ENCODE measurements at regions not wholly inside any gene's neighbourhood (a gene's known extent, or its start where the extent isn't known, plus 50 kb on each side); places are given as distances from the start of the nearest gene placed in this dataset.

DNA sequence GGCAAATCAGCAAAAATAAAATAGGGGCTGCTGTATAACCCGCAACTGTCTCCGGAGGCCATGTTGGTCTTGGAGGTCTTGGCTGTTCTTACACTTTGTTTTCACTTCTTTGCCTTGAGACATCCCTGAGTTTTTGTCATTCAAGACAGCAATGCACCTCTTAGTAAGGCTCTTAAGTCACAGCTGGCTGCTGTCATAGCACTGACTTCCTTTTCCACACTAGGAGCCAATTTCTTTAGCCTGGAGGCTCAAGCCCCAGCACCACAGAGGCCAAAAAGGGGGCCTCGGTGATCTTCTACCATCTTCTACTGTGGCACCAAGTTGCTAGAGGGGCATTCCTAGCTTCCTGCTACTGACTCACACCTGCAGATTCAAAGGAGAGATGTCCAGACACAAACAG, 536.3 kb downstream of the CDH26 start:
- Mint-ChIP-seq H3K36me3 (ENCODE audit: low read depth) (no peaks in the 10 kb centered on the region), H3K9me3 (ENCODE audit: low read depth) (no peaks in the 10 kb centered on the region), H3K4me3 (ENCODE audit: unreplicated experiment) (no peak overlapping the region), H3K27me3 (ENCODE audit: low read depth) (peaks cover 9% of the 10 kb centered on the region), H3K4me1 (ENCODE audit: low read depth) (no peaks in the 10 kb centered on the region), H3K27ac (ENCODE audit: unreplicated experiment) (no peak overlapping the region)
- no peak for DNase-seq (ENCODE audit: low spot score)
- TF ChIP-seq, protein P1, sequence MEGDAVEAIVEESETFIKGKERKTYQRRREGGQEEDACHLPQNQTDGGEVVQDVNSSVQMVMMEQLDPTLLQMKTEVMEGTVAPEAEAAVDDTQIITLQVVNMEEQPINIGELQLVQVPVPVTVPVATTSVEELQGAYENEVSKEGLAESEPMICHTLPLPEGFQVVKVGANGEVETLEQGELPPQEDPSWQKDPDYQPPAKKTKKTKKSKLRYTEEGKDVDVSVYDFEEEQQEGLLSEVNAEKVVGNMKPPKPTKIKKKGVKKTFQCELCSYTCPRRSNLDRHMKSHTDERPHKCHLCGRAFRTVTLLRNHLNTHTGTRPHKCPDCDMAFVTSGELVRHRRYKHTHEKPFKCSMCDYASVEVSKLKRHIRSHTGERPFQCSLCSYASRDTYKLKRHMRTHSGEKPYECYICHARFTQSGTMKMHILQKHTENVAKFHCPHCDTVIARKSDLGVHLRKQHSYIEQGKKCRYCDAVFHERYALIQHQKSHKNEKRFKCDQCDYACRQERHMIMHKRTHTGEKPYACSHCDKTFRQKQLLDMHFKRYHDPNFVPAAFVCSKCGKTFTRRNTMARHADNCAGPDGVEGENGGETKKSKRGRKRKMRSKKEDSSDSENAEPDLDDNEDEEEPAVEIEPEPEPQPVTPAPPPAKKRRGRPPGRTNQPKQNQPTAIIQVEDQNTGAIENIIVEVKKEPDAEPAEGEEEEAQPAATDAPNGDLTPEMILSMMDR (IDR thresholded peaks at IDR 0.05) = no peak

DNA sequence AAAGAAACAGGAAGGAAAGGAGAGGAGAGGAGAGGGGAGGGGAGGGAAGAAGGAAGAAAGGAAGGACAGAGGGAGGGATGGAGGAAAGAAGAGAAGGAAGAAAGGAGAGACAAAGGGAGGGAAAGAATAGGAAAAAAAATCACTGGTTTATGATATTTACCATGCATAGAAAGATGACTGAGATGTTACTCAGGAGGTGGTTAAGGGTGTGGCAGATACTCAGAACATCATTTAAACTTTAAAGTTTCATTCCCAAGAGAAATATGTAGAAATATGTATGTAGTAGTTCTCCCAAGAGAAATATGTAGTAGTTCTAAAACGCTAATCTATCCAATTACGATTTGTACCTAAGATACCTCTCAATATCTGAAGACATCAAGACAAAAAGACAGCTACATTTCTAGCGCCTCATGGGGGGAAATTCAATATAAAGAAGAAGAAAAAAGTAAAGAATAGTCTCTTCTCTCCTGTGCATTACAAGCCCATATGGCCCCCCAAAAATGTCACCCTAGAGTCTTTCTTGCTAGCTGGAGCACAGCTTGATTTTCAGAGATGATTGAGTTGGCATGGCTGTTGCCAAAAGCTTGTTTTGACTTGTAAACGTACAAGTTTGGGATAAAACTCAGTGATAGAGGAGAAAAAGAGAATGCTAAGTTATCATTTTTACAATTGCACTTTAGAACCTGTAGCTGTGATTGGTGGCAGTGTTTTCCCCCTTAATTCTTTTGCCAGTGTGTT, 539.2 kb downstream of the CDH26 start:
- Mint-ChIP-seq H3K9me3 (ENCODE audit: low read depth) (no peaks in the 10 kb centered on the region), H3K27me3 (ENCODE audit: low read depth) (peaks cover 12% of the 10 kb centered on the region), H3K4me3 (ENCODE audit: unreplicated experiment) (no peak overlapping the region), H3K4me1 (ENCODE audit: low read depth) (no peaks in the 10 kb centered on the region), H3K36me3 (ENCODE audit: low read depth) (no peaks in the 10 kb centered on the region), H3K27ac (ENCODE audit: unreplicated experiment) (no peak overlapping the region)
- DNase-seq (ENCODE audit: low spot score) = no peak
- TF ChIP-seq, protein P1 (IDR thresholded peaks at IDR 0.05) = no peak

DNA sequence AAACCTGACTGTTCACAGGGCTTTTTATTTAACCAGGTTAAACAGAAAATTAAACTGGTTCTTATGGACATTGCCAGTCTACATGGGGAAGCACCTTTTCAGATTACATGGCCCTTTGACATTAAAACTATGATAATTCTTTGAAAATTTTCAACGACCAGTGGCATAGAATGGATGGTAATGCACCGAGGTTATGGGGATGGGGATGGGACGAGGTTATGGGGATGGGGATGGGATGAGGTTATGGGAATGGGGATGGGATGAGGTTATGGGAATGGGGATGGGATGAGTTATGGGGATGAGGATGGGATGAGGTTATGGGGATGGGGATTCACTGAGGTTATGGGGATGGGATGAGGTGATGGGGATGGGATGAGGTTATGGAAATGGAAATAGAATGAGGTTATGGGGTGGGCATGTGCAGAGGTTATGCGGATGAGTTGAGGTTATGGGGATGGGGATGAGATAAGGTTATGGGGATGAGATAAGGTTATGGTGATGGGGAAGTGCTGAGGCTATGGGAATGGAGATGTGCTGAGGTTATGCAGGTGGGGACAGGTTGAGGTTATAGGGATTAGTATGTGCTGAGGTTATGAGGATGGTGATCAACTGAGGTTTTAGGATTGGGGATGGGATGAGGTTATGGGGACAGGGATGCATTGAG, 541.9 kb downstream of the CDH26 start:
- Mint-ChIP-seq H3K9me3 (ENCODE audit: low read depth) (no peaks in the 10 kb centered on the region), H3K27ac (ENCODE audit: unreplicated experiment) (no peak overlapping the region)

DNA sequence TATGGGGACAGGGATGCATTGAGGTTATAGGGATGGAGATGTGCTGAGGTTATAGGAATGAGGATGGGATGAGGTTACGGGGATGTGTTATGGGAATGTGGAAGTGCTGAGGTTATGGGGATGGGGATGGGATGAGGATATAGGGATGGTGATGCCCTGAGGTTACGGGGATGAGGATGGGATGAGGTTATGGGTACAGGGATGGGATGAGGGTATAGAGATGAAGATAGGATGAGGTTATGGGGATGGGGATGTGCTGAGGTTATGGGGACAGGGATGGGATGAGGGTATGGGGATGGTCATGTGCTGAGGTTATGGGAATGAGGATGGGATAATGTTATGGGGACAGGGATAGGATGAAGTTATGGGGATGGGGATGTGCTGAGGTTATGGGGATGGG, 542.8 kb downstream of the CDH26 start:
- Mint-ChIP-seq H3K36me3 (ENCODE audit: low read depth) (no peaks in the 10 kb centered on the region), H3K9me3 (ENCODE audit: low read depth) (no peaks in the 10 kb centered on the region), H3K27me3 (ENCODE audit: low read depth) (peaks cover 15% of the 10 kb centered on the region), H3K4me1 (ENCODE audit: low read depth) (no peaks in the 10 kb centered on the region), H3K27ac (ENCODE audit: unreplicated experiment) (no peak overlapping the region), H3K4me3 (ENCODE audit: unreplicated experiment) (no peak overlapping the region)
- no peak for DNase-seq (ENCODE audit: low spot score)
- TF ChIP-seq, protein P1 (IDR thresholded peaks at IDR 0.05) = no peak

More for the DNA sequence above, 541.9 kb downstream of the CDH26 start:
- TF ChIP-seq, protein P1 (IDR thresholded peaks at IDR 0.05) = no peak
- no peak overlapping the region for H3K4me3 Mint-ChIP-seq (ENCODE audit: unreplicated experiment)
- no peaks in the 10 kb centered on the region for H3K36me3 Mint-ChIP-seq (ENCODE audit: low read depth)
- no peaks in the 10 kb centered on the region for H3K4me1 Mint-ChIP-seq (ENCODE audit: low read depth)
- peaks cover 15% of the 10 kb centered on the region for H3K27me3 Mint-ChIP-seq (ENCODE audit: low read depth)
- DNase-seq (ENCODE audit: low spot score) = no peak

DNA sequence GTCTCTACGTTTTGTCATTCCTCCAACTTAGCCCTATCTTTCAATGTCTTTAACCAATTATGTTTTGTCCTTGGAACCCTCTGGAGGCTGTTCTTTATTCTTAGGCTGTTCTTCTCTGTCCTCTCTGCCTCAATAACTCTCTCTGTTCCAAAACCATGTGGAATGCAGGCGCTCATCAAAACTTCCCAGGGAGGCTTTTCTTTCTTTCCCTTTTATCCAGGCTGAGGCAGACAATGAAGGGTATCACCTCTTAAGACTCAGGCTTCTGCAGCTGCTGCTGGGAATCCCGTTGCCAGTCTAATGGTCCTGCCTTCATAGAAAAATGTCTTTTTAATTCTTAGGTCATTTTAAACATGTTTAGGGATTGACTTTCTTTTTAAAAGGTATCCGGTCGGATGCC, 544.7 kb downstream of the CDH26 start:
- H3K27ac Mint-ChIP-seq (ENCODE audit: unreplicated experiment) = no peak overlapping the region
- peaks cover 14% of the 10 kb centered on the region for H3K27me3 Mint-ChIP-seq (ENCODE audit: low read depth)

More for the DNA sequence above, 544.7 kb downstream of the CDH26 start:
- Mint-ChIP-seq H3K9me3 (ENCODE audit: low read depth) (no peaks in the 10 kb centered on the region), H3K36me3 (ENCODE audit: low read depth) (no peaks in the 10 kb centered on the region), H3K4me1 (ENCODE audit: low read depth) (no peaks in the 10 kb centered on the region), H3K4me3 (ENCODE audit: unreplicated experiment) (no peak overlapping the region)
- no peak for DNase-seq (ENCODE audit: low spot score)
- TF ChIP-seq, protein P1 (IDR thresholded peaks at IDR 0.05) = no peak
